GM15510 (cell line): ENCODE measurements at regions not wholly inside any gene's neighbourhood (a gene's known extent, or its start where the extent isn't known, plus 50 kb on each side); places are given as distances from the start of the nearest gene placed in this dataset.

ENCODE experiments used
- POLR2A ChIP-seq: IDR thresholded peaks from 3 replicates; pipeline ENCODE4 v1.6.1; 2011; ENCODE audit warnings: borderline replicate concordance; ENCODE audit not compliant: insufficient read length; ENCODE audit errors: extremely low read depth

DNA sequence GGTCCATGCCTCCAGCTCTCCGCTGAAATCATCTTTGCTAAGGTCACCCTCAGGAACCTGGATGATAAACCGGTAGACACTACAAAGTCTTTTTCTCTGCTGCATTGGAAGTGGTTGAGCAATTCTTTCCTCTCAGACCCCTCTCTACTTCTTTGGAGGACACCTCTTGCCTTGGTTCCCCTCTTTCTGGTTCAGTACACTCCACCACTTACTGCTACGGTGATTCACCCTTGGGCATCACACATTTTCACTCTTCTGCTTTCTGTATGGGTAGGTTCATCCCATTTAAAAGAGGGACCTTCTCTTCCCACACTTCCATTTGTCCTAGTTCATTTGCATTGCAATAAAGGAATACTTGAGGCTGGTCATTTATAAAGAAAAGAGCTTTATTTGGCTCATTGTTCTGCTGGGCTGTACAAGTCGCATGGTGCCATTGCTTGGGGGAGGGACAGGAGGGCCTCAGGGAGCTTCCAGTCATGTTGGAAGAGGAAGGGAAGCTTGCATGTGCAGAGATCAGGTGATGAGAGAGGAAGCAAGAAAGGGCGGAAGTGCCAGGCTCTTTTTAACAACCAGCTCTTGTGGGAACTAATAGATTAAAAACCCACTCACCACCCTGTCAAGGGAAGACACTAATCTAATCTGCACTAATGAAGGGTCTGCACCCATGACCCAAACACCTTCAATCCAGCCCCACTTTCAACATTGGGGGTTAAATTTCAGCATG is 149.7 kb upstream of the TMEM170B start:
- no peak for TF ChIP-seq POLR2A

DNA sequence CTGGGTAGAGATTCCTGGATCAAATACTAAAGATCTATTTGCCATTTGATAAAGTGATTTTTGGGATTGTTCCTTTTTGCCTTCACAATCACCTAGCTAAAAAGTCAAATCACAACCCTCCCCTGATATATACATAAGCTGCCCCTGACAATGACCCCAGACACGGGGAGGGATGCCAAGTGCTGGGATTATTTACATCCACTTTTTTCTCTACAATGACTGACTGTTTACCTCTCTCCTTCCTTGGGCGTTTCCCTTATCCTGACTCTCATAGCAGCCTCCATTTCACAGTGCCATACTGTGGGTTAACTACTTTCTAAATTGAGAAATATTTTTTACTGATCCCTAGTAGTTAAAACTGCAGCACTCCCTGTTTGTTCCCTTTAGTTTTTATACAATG is 150.8 kb upstream of the TMEM170B start:
- no peak for TF ChIP-seq POLR2A

DNA sequence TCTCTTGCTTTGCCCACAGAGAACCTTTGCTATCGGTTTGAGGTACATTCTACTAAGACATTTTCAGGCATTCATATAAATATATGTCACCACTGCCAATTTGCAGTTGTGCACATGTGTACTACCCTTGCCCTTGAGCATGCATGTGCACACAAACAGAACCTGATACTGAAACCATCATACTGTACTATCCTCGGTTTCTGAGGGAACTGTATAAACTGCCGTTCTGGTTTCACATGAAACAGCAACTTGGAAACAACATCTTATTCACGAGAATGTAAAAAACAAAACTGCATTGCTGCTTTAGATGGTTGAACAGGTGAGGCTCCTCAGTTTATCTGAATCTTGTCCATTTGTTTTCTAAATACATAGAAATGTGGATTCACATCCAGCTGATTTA is 151.2 kb upstream of the TMEM170B start:
- TF ChIP-seq POLR2A = no peak

DNA sequence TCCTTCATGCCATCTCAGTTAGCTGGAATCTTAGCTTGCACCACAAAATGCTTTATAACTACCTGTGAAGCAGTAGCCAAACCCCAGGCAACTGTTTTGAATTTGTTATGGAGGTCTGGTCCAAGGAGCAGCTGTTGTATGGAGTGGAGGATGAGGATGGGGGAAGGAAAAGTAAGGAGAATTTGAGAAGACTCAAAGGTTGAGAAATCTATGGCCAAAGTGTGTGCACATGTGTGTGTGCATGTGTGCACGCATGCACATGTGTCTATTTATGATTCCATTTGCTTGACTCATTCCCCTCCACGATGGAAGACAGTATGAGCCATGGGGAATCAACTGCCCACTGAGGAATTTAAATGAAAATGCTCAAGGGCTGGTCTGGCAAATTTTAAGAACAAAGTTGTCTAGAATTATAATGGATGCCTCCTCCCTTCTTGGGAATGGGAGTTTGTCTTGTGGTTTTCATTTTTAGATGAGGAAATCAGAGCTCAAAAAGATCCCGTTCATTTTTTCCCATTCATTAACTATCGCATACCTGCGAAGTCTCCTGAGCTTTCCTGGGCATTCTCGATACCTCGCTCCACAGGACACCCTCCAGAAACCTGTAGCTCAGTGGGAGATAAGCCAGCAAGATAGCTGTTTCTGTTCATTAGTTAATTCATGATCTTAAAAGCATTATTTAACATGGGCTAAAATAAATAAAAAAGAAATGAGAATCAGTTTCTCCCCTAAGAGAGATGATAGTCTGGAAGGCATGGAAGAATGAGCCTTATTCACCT is 152.3 kb upstream of the NEDD9 start:
- no peak for TF ChIP-seq POLR2A

DNA sequence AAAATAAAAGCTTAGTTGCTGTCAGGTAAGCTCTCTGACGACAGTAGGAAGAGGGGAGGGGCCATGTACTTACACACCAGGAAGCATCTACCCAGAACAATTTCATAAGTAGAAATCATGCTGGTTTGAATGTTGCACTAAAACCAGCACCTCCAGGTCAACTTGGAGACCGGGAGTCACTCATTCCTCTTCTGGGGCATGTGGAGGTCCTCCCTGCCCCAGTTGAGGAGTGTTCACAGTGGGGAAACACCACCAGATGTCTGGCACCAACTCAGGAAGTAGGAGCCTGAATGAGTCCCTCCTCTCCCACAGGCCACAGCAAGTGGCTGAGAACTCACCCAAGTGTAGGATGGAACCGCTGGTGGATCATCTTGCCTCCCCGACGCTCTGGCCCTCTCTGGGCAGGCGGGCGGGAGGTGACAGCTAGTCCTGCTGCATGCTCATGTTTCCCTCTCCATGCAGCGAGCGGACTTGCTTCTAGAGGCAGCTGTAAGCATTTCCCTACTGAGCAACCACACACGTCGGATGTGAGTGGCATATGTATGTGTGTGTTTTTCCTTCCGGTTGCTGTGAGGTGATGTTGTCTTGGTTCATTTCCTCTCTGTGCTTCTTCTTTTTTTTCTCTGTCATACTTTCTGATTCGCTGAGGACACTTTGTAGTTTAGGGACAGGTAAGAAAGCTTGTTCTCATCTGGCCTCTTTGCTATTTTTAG is 149.5 kb upstream of the NEDD9 start:
- TF ChIP-seq POLR2A = peak; percentile 72

DNA sequence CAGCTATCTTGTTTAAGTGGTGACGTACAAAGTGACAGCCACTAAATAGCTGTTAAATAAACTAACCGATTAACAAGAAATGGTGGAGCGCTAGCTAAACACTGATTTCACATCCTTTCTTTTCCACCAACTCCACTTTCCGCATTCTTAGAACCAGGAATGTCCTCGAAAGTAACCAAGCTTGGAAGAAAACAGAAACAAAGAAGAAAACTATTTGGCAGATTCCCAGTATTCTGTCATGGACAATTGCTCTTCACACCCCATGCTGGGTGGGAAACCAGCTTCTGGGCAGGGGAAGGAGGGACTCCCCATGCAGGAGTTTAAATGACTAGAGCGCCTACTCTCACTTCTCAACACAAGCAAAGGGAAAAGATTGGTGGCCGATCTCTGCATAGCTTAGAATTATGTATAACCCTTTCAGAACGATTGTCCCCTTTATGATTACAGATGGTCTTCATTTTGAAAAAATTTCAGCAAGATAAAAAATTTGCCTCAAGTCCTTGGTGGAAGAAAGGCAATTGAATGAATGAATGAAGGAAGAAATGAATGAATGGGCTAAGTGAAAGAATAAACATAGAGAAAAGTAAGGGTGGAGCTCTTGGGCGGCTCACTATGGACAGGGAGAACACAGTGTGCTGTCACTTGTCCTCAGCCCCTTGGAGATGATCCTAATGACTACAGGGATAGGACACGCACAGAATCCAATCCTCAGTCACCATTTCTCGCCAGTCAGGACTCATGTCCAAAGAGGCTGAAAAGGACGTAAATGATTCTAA is 148.7 kb upstream of the NEDD9 start:
- no peak for TF ChIP-seq POLR2A

DNA sequence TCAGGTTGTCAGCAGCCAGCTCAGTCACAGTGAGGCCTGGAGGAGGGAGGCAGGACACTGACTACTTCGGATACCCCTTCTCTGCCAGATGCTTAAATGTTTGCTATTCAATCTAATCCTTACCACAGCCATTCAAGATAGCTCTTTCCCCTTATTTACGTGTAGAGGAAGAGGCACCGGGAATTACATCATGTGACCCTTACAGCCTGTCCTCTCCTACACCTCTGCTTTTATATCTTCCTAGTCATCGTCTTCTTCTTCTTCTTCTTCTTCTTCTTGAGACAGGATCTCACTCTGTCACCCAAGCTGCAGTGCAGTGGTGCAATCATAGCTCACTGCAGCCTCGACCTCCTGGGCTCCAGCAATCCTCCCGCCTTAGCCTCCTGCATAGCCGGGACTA is 148.1 kb upstream of the NEDD9 start:
- no peak for TF ChIP-seq POLR2A

DNA sequence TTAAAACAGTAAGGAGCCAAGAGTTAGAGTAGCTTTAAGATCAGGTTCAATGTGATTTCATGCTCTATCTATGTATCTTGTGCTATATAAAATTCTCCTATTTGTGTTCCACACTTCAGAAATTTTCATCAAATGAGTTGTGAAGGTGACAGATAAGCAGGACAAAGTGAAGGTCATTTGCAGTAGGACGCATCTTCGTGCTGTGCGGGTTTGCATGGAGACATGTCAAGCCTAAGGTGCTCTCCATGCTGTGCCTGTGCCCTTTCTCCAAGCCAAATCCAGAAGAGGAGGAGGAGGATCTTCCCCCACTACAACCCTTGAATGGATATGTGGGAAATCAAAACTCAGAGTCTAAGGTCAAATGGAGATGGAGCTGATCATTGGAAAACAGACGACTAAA is 147.3 kb upstream of the NEDD9 start:
- TF ChIP-seq POLR2A = no peak

DNA sequence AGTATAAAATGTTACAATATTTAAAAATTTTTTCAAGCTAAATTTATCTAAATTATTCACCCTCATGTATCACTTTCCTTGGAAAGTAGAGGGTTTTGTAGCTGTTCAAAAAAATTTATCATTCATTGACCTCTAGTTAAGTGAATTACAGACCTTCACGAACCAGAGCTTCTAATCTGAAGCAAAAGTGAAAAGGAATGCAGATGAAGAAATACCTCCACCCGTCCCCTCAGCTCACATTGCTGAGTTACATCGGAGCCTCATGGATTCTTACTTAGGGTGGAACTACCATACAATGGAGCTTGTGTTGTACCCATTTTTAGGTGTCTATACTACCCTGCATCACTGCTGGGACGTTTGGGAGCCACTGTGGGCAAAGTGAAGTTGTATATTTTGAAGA is 146.2 kb upstream of the NEDD9 start:
- TF ChIP-seq POLR2A = no peak

DNA sequence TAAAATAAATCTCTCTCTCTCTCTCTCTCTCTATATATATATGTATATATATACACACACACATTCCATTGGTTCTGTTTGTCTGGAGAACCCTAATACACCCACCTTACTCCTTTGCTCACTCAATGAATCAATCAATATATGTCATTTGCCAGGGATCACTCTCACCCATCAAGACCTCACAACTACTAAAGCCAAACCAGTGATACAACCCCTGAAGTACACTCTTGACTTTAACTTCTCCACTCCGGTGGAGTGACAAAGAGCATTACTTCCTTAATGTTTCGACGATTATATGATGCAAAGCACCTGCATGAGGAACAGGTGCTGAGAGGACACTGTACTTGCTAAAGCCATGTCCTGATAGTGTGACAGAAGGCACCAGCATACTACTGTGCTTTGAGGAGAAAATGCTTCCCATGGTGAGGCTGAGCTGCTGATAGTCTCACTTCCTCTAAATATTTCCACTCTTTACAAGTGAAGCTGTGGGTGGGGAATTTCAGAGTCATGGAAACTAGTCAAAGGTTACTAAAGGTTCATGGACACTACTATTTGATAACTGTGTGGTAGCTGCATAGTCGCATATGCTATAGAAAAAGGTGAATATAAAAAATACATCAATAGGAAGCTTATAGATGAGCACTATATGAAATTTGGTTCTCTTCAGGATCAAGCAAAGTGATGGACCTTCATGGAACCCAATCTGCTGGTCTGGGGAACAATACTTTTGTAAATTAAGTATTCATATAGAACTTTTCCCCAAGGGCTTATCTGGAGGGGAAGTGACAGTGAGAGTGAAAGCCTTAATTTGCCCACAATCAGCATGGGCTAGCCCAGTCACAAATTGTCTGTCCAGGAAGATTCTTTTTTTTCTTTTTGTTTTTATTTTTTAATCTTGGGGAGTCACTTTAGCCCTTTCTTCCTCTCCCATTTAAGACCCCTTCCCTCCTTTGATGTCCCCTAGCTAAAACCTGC is 141.9 kb upstream of the NEDD9 start:
- TF ChIP-seq POLR2A = no peak

DNA sequence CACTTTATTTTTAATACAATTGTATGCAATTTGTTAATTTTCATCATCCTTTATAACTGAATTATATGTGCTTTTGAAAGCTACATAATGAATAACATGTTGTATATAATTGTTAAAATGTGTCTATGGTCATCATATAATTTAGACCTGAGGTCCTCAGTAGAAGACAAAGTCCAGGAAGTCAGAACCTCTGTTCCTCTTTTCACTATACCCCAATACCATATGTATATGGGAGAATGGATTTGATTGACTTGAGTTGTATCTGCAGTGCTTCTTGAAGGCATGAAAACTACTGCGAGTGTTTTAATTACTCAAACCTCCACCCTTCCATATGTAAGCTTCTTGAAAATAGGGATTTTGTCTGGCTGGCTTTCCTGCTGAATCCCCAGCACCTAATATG is 140.7 kb upstream of the NEDD9 start:
- no peak for TF ChIP-seq POLR2A

DNA sequence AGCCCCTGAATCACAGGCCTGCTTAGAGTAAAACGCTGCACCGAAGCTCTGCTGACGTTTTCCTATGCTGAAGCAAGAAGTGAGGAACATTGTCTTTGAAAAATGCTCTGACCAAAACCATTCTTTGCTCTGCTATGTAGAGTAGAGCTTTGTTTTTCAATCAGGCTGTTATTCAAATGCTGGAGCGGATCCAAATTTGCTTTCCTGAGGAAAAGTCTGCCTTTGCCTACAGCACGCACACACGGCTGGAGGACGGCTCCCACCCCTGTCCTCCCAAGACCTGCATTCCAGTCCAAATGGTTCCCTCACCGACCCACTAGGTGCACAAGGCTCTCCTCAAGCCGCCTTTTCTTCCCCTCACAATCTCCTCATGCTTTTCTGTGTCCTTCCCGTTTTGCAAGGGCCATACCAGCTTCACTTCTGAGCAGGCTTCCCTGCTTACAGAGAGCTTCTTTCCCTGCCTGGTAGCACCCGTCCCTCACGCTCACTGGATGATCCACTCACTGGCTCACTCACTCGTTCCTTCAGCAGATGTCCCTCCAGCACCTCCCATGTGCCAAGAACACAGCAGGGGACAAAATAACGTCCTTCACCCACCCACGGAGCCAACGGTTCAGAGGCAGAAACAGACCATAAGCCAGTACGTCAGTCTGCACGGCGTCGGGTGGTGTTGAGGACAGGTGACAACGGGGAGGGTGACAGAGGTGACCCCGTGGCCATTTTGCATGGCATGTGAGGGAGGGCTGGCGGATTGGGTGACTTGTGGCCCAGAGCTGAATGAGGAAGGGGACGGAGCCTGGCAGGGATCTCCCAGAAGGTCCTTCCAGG is 137.9 kb upstream of the NEDD9 start:
- TF ChIP-seq POLR2A = no peak

DNA sequence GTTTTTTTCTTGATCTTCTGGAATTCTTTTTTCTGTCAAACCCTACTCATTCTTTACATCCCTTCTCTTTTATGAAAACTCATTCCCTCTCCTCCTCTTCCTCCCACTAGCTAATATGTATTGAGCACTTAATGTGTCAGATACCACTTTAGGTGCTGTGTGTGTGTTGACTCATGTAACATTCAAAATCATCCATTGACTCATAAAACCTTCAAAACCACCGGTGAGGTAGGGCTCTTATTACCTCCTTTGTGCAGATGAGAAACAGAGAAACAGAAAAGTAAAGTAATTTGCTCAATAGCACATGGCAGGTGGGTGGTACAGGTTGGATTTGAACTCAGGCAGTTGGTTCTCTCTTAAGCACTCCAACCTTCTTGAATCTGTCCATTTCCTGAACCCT is 136.3 kb upstream of the NEDD9 start:
- TF ChIP-seq POLR2A = no peak
